Small intestine (tissue), 7 donors: ENCODE measurements at regions not wholly inside any gene's neighbourhood (a gene's known extent, or its start where the extent isn't known, plus 50 kb on each side); places are given as distances from the start of the nearest gene placed in this dataset.

Source experiments
- DNase-seq, 2 donors: peaks; one replicate each; pipeline versions ENCODE4 v3.0.0 to v3.0.0-alpha.2; 2013
- FAIRE-seq: peaks from 2 replicates; lab custom pipeline; 2012; peaks lifted over from hg19 to GRCh38; lab: Jason Lieb, UNC
- H3K27ac ChIP-seq, 3 donors: one replicate each; pipeline ENCODE4 v1.5.1; 2013; ENCODE audit warnings: low read length in 2 of 3, mild to moderate bottlenecking in 2 of 3, control low read depth in 1 of 3, inconsistent platforms in 1 of 3, low read depth in 1 of 3, moderate library complexity in 1 of 3
- H3K27me3 ChIP-seq, 3 donors: one replicate each; pipeline ENCODE4 v1.6.1; 2013; ENCODE audit warnings: low read length in 3 of 3, inconsistent platforms in 1 of 3; ENCODE audit not compliant: control insufficient read depth in 3 of 3, insufficient read depth in 3 of 3
- H3K36me3 ChIP-seq, 3 donors: one replicate each; pipeline ENCODE4 v1.6.1; 2013; ENCODE audit warnings: low read length in 3 of 3, inconsistent platforms in 1 of 3, low read depth in 1 of 3, mild to moderate bottlenecking in 1 of 3, moderate library complexity in 1 of 3; ENCODE audit not compliant: control insufficient read depth in 3 of 3, insufficient read depth in 2 of 3
- H3K4me1 ChIP-seq, 3 donors: one replicate each; pipeline ENCODE4 v1.6.1; 2013; ENCODE audit warnings: low read length in 2 of 3, inconsistent platforms in 1 of 3, low read depth in 1 of 3, mild to moderate bottlenecking in 1 of 3, moderate library complexity in 1 of 3; ENCODE audit not compliant: control insufficient read depth in 3 of 3, insufficient read depth in 2 of 3
- H3K4me3 ChIP-seq, 3 donors: one replicate each; pipeline ENCODE4 v1.5.1; 2013; ENCODE audit warnings: low read length in 3 of 3, control low read depth in 1 of 3, inconsistent platforms in 1 of 3, low read depth in 1 of 3, mild to moderate bottlenecking in 1 of 3, moderate library complexity in 1 of 3
- H3K9me3 ChIP-seq, 2 donors: one replicate each; pipeline ENCODE4 v1.6.1; 2013; ENCODE audit warnings: low read depth in 1 of 2, low read length in 1 of 2; ENCODE audit not compliant: control insufficient read depth in 2 of 2, insufficient read depth in 1 of 2
- WGBS, 3 donors: extraction: QIAGEN DNeasy Blood & Tissue Kit; methylation state at CpG; one replicate each; pipeline ENCODE4 v1.1.7; 2013; 5-methylcytosine and 5-hydroxymethylcytosine counted together
- donor health status: healthy with polysubstance abuse.
- donor health status: control.
- donor health status: control.
- donor health status: Bipolar disorder and iron deficiency.
- donor health status: healthy.

DNA sequence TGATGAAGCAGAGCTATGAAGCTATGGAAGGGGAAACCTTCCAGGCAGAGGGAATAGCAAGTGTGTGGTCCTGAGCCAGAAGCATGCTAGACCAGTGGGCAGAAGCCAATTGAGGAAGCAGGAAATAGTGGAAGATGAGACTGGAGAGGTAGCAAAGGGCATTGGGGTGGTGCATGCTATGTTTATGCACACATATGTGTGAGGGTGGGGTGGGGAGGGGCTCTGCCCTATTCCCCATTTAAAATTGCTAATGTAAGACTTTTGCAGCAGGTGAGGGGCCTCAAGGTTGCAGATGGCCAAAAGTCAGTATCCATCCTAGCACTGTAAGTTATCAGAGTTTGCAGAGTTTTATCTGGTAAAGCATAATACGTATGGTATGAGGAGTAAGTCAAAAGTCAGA, 626.6 kb upstream of the KIRREL3 start:
- FAIRE-seq, result no peak
- Histone ChIP-seq H3K27ac (peak overlapping the region in 1 of 3 donors; percentile 65), H3K9me3 (no peaks in the 10 kb centered on the region)

DNA sequence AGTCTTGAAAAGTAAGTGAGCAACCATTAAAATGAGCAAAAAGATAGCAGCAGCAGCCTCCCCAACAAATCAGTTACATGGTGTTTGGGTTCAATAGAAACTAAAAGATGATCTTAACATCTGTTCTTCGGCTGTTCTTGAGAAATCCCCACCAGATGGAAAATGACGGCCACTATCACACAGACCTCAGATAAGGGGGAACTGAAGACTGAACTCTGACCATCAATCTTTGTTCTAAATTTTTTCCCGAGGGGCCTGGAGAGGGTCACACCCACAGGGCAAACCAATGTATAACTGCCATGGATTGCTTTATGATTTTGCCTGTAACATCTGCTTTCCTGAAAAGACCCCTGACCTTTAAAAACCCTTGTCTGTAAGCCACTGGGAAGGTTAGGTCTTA, 624.8 kb upstream of the KIRREL3 start:
- WGBS, 3 donors, result 5 to 40% (median 24%) methylated on average over 3 of the region's 3 CpGs

More for the DNA sequence above, 626.6 kb upstream of the KIRREL3 start:
- no peaks in the 10 kb centered on the region for H3K27me3 ChIP-seq
- H3K4me1 ChIP-seq, result peaks cover 0 to 33% (median 0%) of the 10 kb centered on the region in 3 donors
- WGBS, 3 donors, result 30 to 72% (median 58%) methylated on average over 1 of the region's 1 CpG
- H3K36me3 ChIP-seq, result no peaks in the 10 kb centered on the region
- no peak overlapping the region for H3K4me3 ChIP-seq
- peak in 1 of 2 donors; percentile 54 for DNase-seq

DNA sequence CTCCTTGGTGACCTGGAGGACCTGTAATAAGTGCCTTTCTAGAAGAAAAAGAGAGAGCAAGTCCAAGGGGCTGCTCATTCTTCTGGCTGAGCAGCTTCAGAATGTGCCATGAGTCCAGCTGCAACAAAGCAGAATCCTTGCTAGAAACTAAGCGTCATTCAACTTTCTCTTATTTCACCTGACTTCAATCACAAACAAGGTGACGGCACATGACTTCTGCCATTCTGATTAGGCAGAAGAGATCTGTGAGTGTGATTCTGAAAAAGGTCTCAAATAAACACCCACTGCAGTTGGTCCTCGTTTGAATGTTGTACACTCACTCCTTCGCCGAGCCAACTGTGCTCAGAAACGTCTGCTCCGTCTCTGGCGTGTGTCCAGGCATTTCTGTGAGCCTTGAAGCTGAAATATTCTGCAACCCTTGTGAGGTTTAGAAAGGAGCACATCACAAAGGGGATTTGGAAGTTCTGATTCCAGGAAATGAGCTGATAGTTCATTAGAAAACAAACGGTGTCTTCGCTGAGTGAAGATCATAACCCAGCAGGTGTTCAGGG, 623.8 kb upstream of the KIRREL3 start:
- H3K27ac ChIP-seq, result peak overlapping the region in 1 of 3 donors; percentile 21
- DNase-seq (no peak), FAIRE-seq (no peak)
- 53 to 66% (median 54%) methylated on average over 10 of the region's 10 CpGs for WGBS, 3 donors
- no peak overlapping the region for H3K4me3 ChIP-seq
- H3K36me3 ChIP-seq, result no peaks in the 10 kb centered on the region
- no peaks in the 10 kb centered on the region for H3K9me3 ChIP-seq
- no peaks in the 10 kb centered on the region for H3K27me3 ChIP-seq
- peaks cover 0 to 33% (median 0%) of the 10 kb centered on the region in 3 donors for H3K4me1 ChIP-seq

More for the DNA sequence above, 624.8 kb upstream of the KIRREL3 start:
- no peak for FAIRE-seq
- H3K9me3 ChIP-seq, result no peaks in the 10 kb centered on the region
- peak overlapping the region in 1 of 3 donors; percentile 11 for H3K27ac ChIP-seq
- peaks cover 0 to 33% (median 0%) of the 10 kb centered on the region in 3 donors for H3K4me1 ChIP-seq
- no peaks in the 10 kb centered on the region for H3K36me3 ChIP-seq
- no peak overlapping the region for H3K4me3 ChIP-seq
- DNase-seq, result peak; percentile 3 to 45
- H3K27me3 ChIP-seq, result no peaks in the 10 kb centered on the region

DNA sequence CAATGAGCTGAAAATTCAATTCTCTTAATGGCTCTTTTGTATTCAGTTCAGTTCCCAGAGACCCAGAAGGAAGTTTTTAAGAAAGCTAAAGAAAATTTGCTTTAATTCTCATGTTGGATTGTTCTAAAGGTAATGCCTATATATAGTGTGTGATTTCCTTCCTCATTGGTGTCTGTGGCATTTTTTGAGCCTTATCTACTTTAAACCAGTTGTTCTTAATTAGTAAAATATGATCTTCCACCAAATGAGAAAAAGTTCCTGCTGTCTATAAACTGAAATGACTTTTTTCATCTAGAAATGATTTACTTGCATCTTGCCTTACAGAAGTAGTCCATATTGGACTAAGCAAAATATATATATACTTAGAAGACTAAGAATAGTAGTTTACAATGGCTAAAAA, 622.1 kb upstream of the KIRREL3 start:
- Histone ChIP-seq H3K9me3 (no peaks in the 10 kb centered on the region), H3K27ac (no peak overlapping the region), H3K4me1 (peaks cover 0 to 33% (median 0%) of the 10 kb centered on the region in 3 donors), H3K4me3 (no peak overlapping the region), H3K36me3 (no peaks in the 10 kb centered on the region), H3K27me3 (no peaks in the 10 kb centered on the region)
- no peak for DNase-seq
- no peak for FAIRE-seq

DNA sequence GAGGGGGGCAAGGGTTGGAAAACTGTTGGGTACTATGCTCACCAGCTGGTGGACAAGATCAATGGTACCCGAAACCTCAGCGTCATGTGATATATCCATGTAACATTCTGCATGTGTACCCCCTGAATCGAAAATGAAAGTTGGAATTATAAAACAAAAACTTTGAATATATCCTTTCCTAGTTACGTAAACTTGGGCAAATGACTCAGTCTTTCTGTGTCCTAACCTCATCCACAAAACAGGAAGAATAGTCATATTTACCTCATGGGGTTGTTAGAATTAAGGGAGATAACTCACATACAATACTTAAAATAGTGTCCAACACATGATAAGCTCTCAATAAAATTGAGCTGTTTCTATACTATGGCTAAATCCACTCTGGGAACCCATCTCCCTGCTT, 620.1 kb upstream of the KIRREL3 start:
- H3K36me3 ChIP-seq, result no peaks in the 10 kb centered on the region
- H3K4me1 ChIP-seq, result peaks cover 0 to 17% (median 0%) of the 10 kb centered on the region in 3 donors
- no peak overlapping the region for H3K27ac ChIP-seq
- FAIRE-seq (no peak), DNase-seq (no peak)
- no peaks in the 10 kb centered on the region for H3K27me3 ChIP-seq
- 79 to 87% (median 87%) methylated on average over 4 of the region's 4 CpGs for WGBS, 3 donors
- no peak overlapping the region for H3K4me3 ChIP-seq
- no peaks in the 10 kb centered on the region for H3K9me3 ChIP-seq

DNA sequence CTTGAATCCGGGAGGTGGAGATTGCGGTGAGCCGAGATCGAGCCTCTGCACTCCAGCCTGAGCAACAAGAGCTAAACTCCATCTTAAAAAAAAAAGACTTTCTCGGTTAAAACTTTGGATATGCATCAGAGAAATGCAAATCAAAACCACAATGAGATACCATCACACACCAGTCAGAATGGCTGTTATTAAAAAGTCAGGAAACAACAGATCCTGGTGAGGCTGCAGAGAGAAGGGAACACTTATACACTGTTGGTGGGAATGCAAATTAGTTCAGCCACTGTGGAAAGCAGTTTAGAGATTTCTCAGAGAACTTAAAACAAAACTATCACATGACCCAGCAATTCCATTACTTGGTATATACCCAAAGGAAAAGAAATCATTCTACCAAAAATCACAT, 619.4 kb upstream of the KIRREL3 start:
- no peaks in the 10 kb centered on the region for H3K27me3 ChIP-seq
- no peaks in the 10 kb centered on the region for H3K36me3 ChIP-seq
- H3K4me3 ChIP-seq, result no peak overlapping the region
- no peak for FAIRE-seq
- peaks cover 0 to 10% (median 0%) of the 10 kb centered on the region in 3 donors for H3K4me1 ChIP-seq
- no peaks in the 10 kb centered on the region for H3K9me3 ChIP-seq
- 89 to 95% (median 91%) methylated on average over 5 of the region's 5 CpGs for WGBS, 3 donors
- H3K27ac ChIP-seq, result no peak overlapping the region
- no peak for DNase-seq

DNA sequence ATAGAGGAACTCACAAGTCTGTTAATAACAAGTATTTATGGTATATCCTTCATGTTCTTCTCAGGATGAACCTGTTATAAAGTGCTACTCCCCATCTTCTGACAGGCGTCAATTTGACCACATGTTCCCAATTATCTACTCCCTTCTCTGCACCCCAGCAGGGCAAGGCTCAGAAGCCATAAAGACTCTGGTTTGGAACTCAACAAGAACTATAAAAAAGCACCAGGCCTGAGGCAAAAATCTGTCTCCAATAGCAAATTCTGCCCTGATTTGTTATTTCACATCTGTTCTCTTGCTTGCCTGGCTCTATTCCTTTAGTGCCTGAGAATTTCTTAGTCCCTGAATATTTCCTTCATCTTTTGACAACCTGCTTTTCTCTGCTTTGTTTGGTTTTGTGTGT, 618.2 kb upstream of the KIRREL3 start:
- no peak overlapping the region for H3K4me3 ChIP-seq
- no peaks in the 10 kb centered on the region for H3K27me3 ChIP-seq
- no peak for FAIRE-seq
- no peaks in the 10 kb centered on the region for H3K4me1 ChIP-seq
- no peak overlapping the region for H3K27ac ChIP-seq
- no peak for DNase-seq
- no peaks in the 10 kb centered on the region for H3K9me3 ChIP-seq
- no peaks in the 10 kb centered on the region for H3K36me3 ChIP-seq
- WGBS, 3 donors, result 79 to 97% (median 95%) methylated on average over 1 of the region's 1 CpG

DNA sequence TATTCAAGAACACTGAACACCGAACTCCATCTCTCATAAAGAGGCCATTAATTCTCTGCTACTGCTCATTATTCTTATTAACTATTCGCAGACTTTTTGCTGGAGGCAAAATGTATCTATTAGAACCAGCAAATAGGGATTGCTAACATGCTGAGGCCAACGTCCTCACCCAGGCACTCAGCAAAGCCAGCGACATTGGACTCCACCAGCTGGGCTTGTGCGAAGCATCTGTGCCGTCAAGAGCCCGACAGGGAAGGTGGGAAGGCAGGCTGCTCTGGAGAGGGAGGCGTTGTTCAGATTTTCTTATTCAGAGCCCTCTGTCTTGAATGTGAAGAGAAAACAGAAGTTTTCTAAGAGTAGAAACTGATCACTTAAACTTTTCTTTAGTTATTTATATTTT, 615.6 kb upstream of the KIRREL3 start:
- Histone ChIP-seq H3K4me1 (no peaks in the 10 kb centered on the region), H3K27ac (no peak overlapping the region), H3K27me3 (no peaks in the 10 kb centered on the region), H3K9me3 (no peaks in the 10 kb centered on the region), H3K36me3 (no peaks in the 10 kb centered on the region), H3K4me3 (no peak overlapping the region)
- FAIRE-seq (no peak), DNase-seq (no peak)
- 80 to 85% (median 82%) methylated on average over 8 of the region's 8 CpGs for WGBS, 3 donors

DNA sequence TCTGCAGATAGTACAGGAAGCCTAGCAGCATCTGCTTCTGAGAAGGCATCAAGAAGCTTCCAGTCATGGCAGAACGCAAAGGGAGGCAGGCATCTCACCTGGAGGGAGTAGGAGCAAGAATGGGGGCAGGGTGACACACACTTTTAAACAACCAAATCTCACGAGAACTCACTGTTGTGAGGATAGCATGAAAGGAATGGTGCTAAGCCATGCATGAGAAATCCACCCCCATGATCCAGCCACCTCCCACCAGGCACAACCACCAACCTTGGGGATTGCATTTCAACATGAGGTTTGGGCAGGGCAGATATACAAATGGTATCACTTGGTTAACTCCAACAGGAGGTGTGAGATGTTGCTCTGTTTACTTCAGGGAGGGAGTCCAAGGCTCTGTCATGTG, 612.0 kb upstream of the KIRREL3 start:
- Histone ChIP-seq H3K4me1 (no peaks in the 10 kb centered on the region), H3K27ac (no peak overlapping the region), H3K36me3 (no peaks in the 10 kb centered on the region), H3K4me3 (no peak overlapping the region), H3K27me3 (no peaks in the 10 kb centered on the region), H3K9me3 (no peaks in the 10 kb centered on the region)
- no peak for DNase-seq
- WGBS, 3 donors, result 68 to 84% (median 77%) methylated on average over 2 of the region's 2 CpGs
- no peak for FAIRE-seq
